H9 (cell line): ENCODE measurements at regions not wholly inside any gene's neighbourhood (a gene's known extent, or its start where the extent isn't known, plus 50 kb on each side); places are given as distances from the start of the nearest gene placed in this dataset.

Experiments used
- DNase-seq: peaks from one replicate; pipeline ENCODE4 v3.0.0-alpha.2; 2017
- H2AFZ ChIP-seq: one replicate; pipeline ENCODE4 v1.6.1; 2013; ENCODE audit warnings: mild to moderate bottlenecking, low read length, control low read depth, moderate library complexity
- H2AK5ac ChIP-seq: 2 replicates; pipeline ENCODE4 v1.6.1; 2013; ENCODE audit warnings: low read length, control low read depth, mixed read lengths; ENCODE audit not compliant: insufficient read length
- H2BK120ac ChIP-seq: one replicate; pipeline ENCODE4 v1.6.1; 2013; ENCODE audit warnings: low read depth, mild to moderate bottlenecking, low read length, control low read depth, inconsistent platforms; ENCODE audit not compliant: poor library complexity, severe bottlenecking
- H2BK12ac ChIP-seq: 2 replicates; pipeline ENCODE4 v1.6.1; 2013; ENCODE audit warnings: low read length, control low read depth, mixed read lengths, low read depth; ENCODE audit not compliant: insufficient read length
- H2BK15ac ChIP-seq: 2 replicates; pipeline ENCODE4 v1.6.1; 2013; ENCODE audit warnings: low read depth, low read length, control low read depth
- H2BK20ac ChIP-seq: one replicate; pipeline ENCODE4 v1.6.1; 2013; ENCODE audit warnings: low read depth, mild to moderate bottlenecking, low read length, control low read depth, inconsistent platforms; ENCODE audit not compliant: poor library complexity, severe bottlenecking
- H2BK5ac ChIP-seq: 2 replicates; pipeline ENCODE4 v1.6.1; 2013; ENCODE audit warnings: low read length, control low read depth, mixed read lengths; ENCODE audit not compliant: insufficient read length
- H3K14ac ChIP-seq: 2 replicates; pipeline ENCODE4 v1.6.1; 2013; ENCODE audit warnings: low read length, control low read depth; ENCODE audit not compliant: insufficient read depth
- H3K18ac ChIP-seq: 2 replicates; pipeline ENCODE4 v1.6.1; 2013; ENCODE audit warnings: low read depth, mild to moderate bottlenecking, mixed read lengths, low read length, control low read depth; ENCODE audit not compliant: insufficient read length
- H3K23ac ChIP-seq: 2 replicates; pipeline ENCODE4 v1.6.1; 2013; ENCODE audit warnings: low read length, control low read depth, mixed read lengths, low read depth; ENCODE audit not compliant: insufficient read length
- H3K23me2 ChIP-seq: 2 replicates; pipeline ENCODE4 v1.6.1; 2013; ENCODE audit warnings: low read depth, mild to moderate bottlenecking, mixed read lengths, low read length, control low read depth; ENCODE audit not compliant: insufficient read length, poor library complexity, severe bottlenecking
- H3K27ac ChIP-seq: 2 replicates; pipeline ENCODE4 v1.5.1; 2013; ENCODE audit warnings: low read length, control low read depth, mixed read lengths, low read depth; ENCODE audit not compliant: insufficient read length
- H3K27me3 ChIP-seq: 2 replicates; pipeline ENCODE4 v1.6.1; 2013; ENCODE audit warnings: low read length, control low read depth, inconsistent platforms; ENCODE audit not compliant: insufficient read depth
- H3K4ac ChIP-seq: 2 replicates; pipeline ENCODE4 v1.6.1; 2013; ENCODE audit warnings: low read depth, mild to moderate bottlenecking, control low read depth, inconsistent platforms, low read length, moderate library complexity
- H3K4me1 ChIP-seq: 2 replicates; pipeline ENCODE4 v1.6.1; 2013; ENCODE audit warnings: low read length, control low read depth, inconsistent platforms; ENCODE audit not compliant: insufficient read depth
- H3K4me2 ChIP-seq: 2 replicates; pipeline ENCODE4 v1.6.1; 2013; ENCODE audit warnings: low read length, control low read depth, mixed read lengths; ENCODE audit not compliant: insufficient read length, insufficient read depth
- H3K56ac ChIP-seq: 2 replicates; pipeline ENCODE4 v1.6.1; 2013; ENCODE audit warnings: low read depth, mild to moderate bottlenecking, mixed read lengths, low read length, control low read depth; ENCODE audit not compliant: insufficient read length
- H3K79me1 ChIP-seq: 2 replicates; pipeline ENCODE4 v1.6.1; 2013; ENCODE audit warnings: low read depth, mild to moderate bottlenecking, moderate library complexity, low read length, control low read depth, inconsistent platforms; ENCODE audit not compliant: insufficient read depth, poor library complexity, severe bottlenecking
- H3K79me2 ChIP-seq: 2 replicates; pipeline ENCODE4 v1.6.1; 2013; ENCODE audit warnings: low read length, control low read depth, inconsistent platforms; ENCODE audit not compliant: insufficient read depth
- H3K9ac ChIP-seq: 2 replicates; pipeline ENCODE4 v1.6.1; 2013; ENCODE audit warnings: low read length, control low read depth, mixed read lengths; ENCODE audit not compliant: insufficient read length; ENCODE audit errors: extremely low read depth
- H3K9me3 ChIP-seq: one replicate; pipeline ENCODE4 v1.6.1; 2013; ENCODE audit warnings: low read depth, low read length, inconsistent platforms; ENCODE audit not compliant: control insufficient read depth
- H3T11ph ChIP-seq: one replicate; pipeline ENCODE4 v1.6.1; 2013; ENCODE audit warnings: mild to moderate bottlenecking, low read length, control low read depth, inconsistent platforms
- H4K20me1 ChIP-seq: one replicate; pipeline ENCODE4 v1.6.1; 2013; ENCODE audit not compliant: control insufficient read depth, insufficient read length, insufficient read depth
- H4K5ac ChIP-seq: 2 replicates; pipeline ENCODE4 v1.6.1; 2013; ENCODE audit warnings: low read depth, mild to moderate bottlenecking, mixed read lengths, low read length, control low read depth; ENCODE audit not compliant: insufficient read length
- H4K8ac ChIP-seq: replicated peaks from 2 replicates; pipeline ENCODE4 v1.6.1; 2013; ENCODE audit warnings: low read length, control low read depth, mixed read lengths, low read depth; ENCODE audit not compliant: insufficient read length
- H4K91ac ChIP-seq: 2 replicates; pipeline ENCODE4 v1.6.1; 2013; ENCODE audit warnings: low read depth, mild to moderate bottlenecking, moderate library complexity, mixed read lengths, low read length, control low read depth; ENCODE audit not compliant: insufficient read length
- H3K27ac Mint-ChIP-seq, 3 experiments: 2 replicates in 2 of 3; 3 replicates in 1 of 3; pipeline ENCODE4 v1.8.0; 2020 to 2021; ENCODE audit warnings: mixed read lengths in 3 of 3, mild to moderate bottlenecking in 1 of 3, moderate library complexity in 1 of 3
- H3K27me3 Mint-ChIP-seq: 2 replicates; pipeline ENCODE4 v1.8.0; 2021; ENCODE audit warnings: low read depth, mild to moderate bottlenecking, moderate library complexity, mixed read lengths
- H3K36me3 Mint-ChIP-seq, 3 experiments: 2 replicates in 2 of 3; 3 replicates in 1 of 3; pipeline ENCODE4 v1.8.0; 2020 to 2021; ENCODE audit warnings: low read depth in 3 of 3, mixed read lengths in 3 of 3; ENCODE audit not compliant: insufficient read depth in 1 of 3
- H3K4me1 Mint-ChIP-seq, 2 experiments: 2 replicates each; pipeline ENCODE4 v1.8.0; 2020; ENCODE audit warnings: mixed read lengths in 2 of 2
- H3K4me3 Mint-ChIP-seq, 2 experiments: 2 replicates in 1 of 2; 3 replicates in 1 of 2; pipeline ENCODE4 v1.8.0; 2020 to 2021; ENCODE audit warnings: mild to moderate bottlenecking in 2 of 2, mixed read lengths in 2 of 2, moderate library complexity in 1 of 2
- H3K9me3 Mint-ChIP-seq, 2 experiments: 2 replicates in 1 of 2; 3 replicates in 1 of 2; pipeline ENCODE4 v1.8.0; 2020; ENCODE audit warnings: mild to moderate bottlenecking in 2 of 2, mixed read lengths in 2 of 2, moderate library complexity in 1 of 2
- WGBS: extraction: QIAGEN DNeasy Blood & Tissue Kit; methylation state at CpG from one replicate; pipeline ENCODE4 v1.1.7; 2013; ENCODE audit warnings: missing lambda C conversion rate, low lambda C conversion rate, mixed read lengths; ENCODE audit not compliant: insufficient read length; ENCODE audit errors: extremely low coverage; 5-methylcytosine and 5-hydroxymethylcytosine counted together
- TF ChIP-seq, protein P1 (sequence below): fragments of 200-600 bp; sonication (generic); conservative IDR thresholded peaks from 3 replicates; pipeline ENCODE4 v1.8.0; 2021; ENCODE audit warnings: antibody characterized with exemption, mild to moderate bottlenecking

DNA sequence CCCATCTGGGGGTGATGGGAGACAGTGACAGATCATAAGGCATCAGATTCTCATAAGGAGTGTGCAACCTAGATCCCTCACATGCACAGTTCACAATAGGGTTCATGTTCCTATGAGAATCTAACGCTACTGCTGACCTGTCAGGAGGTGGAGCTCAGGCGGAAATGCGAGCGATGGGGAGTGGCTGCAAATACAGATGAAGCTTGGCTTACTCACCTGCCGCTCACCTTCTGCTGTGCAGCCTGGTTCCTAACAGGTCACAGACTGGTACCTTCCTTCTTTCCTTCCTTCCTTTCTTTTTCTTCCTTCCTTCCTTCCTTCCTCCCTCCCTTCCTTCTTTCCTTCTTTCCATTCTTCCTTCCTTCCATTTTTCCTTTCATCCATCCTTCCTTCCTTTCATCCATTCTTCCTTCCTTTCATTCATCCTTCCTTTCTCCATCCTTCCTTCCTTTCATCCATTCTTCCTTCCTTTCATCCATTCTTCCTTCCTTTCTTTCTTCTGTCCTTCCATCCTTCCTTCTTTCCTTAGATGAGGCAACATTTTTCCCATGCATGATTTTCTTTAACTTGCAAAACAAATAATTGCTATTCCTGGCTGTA, 370.0 kb upstream of the AUTS2 start:
- no peak overlapping the region for H2BK20ac ChIP-seq
- no peaks in the 10 kb centered on the region for H4K20me1 ChIP-seq
- H3K56ac ChIP-seq, result no peak overlapping the region
- H2AK5ac ChIP-seq, result no peak overlapping the region
- H3K23me2 ChIP-seq, result no peaks in the 10 kb centered on the region
- H3K4ac ChIP-seq, result no peak overlapping the region
- no peak overlapping the region for H3K4me2 ChIP-seq
- H3K36me3 Mint-ChIP-seq, result no peaks in the 10 kb centered on the region
- peaks cover 2 to 4% of the 10 kb centered on the region in 2 experiments; a peak in 4 of 5 replicates for H3K9me3 Mint-ChIP-seq
- H3T11ph ChIP-seq, result no peak overlapping the region
- no peak overlapping the region for H3K14ac ChIP-seq
- H3K4me3 Mint-ChIP-seq, result no peak overlapping the region
- H4K8ac ChIP-seq, result no peak overlapping the region
- no peaks in the 10 kb centered on the region for H3K79me2 ChIP-seq
- H4K5ac ChIP-seq, result no peak overlapping the region
- peaks cover 99% of the 10 kb centered on the region for H3K27me3 Mint-ChIP-seq
- H3K9me3 ChIP-seq, result no peaks in the 10 kb centered on the region
- H3K9ac ChIP-seq, result no peak overlapping the region
- 0 out of 2 replicates have a peak, but pooled peaks cover 2% of the 10 kb centered on the region for H3K4me1 ChIP-seq
- H3K79me1 ChIP-seq, result no peaks in the 10 kb centered on the region
- H3K23ac ChIP-seq, result no peak overlapping the region
- WGBS, result no CpG with 5 or more reads among the region's 5 CpGs
- DNase-seq, result no peak
- TF ChIP-seq, protein P1, sequence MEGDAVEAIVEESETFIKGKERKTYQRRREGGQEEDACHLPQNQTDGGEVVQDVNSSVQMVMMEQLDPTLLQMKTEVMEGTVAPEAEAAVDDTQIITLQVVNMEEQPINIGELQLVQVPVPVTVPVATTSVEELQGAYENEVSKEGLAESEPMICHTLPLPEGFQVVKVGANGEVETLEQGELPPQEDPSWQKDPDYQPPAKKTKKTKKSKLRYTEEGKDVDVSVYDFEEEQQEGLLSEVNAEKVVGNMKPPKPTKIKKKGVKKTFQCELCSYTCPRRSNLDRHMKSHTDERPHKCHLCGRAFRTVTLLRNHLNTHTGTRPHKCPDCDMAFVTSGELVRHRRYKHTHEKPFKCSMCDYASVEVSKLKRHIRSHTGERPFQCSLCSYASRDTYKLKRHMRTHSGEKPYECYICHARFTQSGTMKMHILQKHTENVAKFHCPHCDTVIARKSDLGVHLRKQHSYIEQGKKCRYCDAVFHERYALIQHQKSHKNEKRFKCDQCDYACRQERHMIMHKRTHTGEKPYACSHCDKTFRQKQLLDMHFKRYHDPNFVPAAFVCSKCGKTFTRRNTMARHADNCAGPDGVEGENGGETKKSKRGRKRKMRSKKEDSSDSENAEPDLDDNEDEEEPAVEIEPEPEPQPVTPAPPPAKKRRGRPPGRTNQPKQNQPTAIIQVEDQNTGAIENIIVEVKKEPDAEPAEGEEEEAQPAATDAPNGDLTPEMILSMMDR, result no peak
- H2AFZ ChIP-seq, result no peak overlapping the region
- H3K27me3 ChIP-seq, result peaks cover 39% of the 10 kb centered on the region
- no peak overlapping the region for H3K18ac ChIP-seq
- no peak overlapping the region for H4K91ac ChIP-seq
- H2BK120ac ChIP-seq, result no peak overlapping the region
- H3K27ac Mint-ChIP-seq, result no peak overlapping the region
- no peak overlapping the region for H2BK12ac ChIP-seq
- H2BK5ac ChIP-seq, result no peak overlapping the region
- H3K4me1 Mint-ChIP-seq, result peaks cover 8 to 11% of the 10 kb centered on the region in 2 experiments
- no peak overlapping the region for H3K27ac ChIP-seq
- H2BK15ac ChIP-seq, result no peak overlapping the region
